ENCODE measurements at regions not wholly inside any gene's neighbourhood (a gene's known extent, or its start where the extent isn't known, plus 50 kb on each side); places are given as distances from the start of the nearest gene placed in this dataset.
"Not testable (repeated sequence)": the region's sequence is repeated elsewhere in the genome, so short reads cannot be mapped to it uniquely, and the experiment has no call there.

DNA sequence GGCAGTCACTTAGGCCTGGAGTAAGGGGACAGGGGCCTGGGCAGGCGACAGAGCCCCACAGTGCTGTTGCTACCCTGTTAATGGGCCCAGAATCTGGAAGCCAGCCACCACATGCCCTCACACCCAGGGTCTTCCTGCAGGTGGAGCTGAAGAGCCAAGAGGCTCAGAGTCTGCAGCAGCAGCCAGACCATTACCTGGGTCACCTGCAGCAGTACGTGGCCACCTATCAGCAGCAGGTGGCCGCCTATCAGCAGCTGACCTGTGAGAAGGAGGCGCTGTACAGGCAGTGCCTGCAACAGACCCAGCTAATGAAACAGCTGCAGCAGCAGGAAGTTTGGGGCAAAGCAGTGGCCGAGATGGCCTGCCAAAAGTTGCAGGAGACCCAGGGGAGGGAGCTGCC is 104.2 kb upstream of the FAN1 start:
- TF ChIP-seq CTCF (IDR thresholded peaks at IDR 0.05) = peak in 2 of 4 donors; percentile 6 to 25
- TF ChIP-seq POLR2A (IDR thresholded peaks at IDR 0.05) = not testable (repeated sequence)
